Type B pancreatic cell (in vitro differentiated cells): ENCODE measurements at regions not wholly inside any gene's neighbourhood (a gene's known extent, or its start where the extent isn't known, plus 50 kb on each side); places are given as distances from the start of the nearest gene placed in this dataset.

Experiments
- DNase-seq: peaks from one replicate; pipeline ENCODE4 v3.0.0; 2021; ENCODE audit warnings: mixed read lengths; ENCODE audit not compliant: unreplicated experiment; ENCODE audit errors: extremely low spot score
- H3K27ac Mint-ChIP-seq: 2 replicates; pipeline ENCODE4 v1.8.0; 2021; ENCODE audit warnings: mild to moderate bottlenecking, mixed read lengths
- H3K27me3 Mint-ChIP-seq: 2 replicates; pipeline ENCODE4 v1.8.0; 2021; ENCODE audit warnings: mixed read lengths
- H3K36me3 Mint-ChIP-seq: 2 replicates; pipeline ENCODE4 v1.8.0; 2021; ENCODE audit warnings: mixed read lengths
- H3K4me1 Mint-ChIP-seq: one replicate; pipeline ENCODE4 v1.8.0; 2021; ENCODE audit warnings: mixed read lengths; ENCODE audit not compliant: unreplicated experiment
- H3K4me3 Mint-ChIP-seq: 2 replicates; pipeline ENCODE4 v1.8.0; 2021; ENCODE audit warnings: mild to moderate bottlenecking, mixed read lengths
- H3K9me3 Mint-ChIP-seq: 2 replicates; pipeline ENCODE4 v1.8.0; 2021; ENCODE audit warnings: mixed read lengths
- CTCF ChIP-seq: fragments of 200-600 bp; sonication (generic); conservative IDR thresholded peaks from 2 replicates; pipeline ENCODE4 v1.5.0; 2021; ENCODE audit warnings: antibody characterized with exemption, mild to moderate bottlenecking

GRCh38 chr4:42265782-42266602 lies 113.5 kb upstream of the BEND4 start:
- Mint-ChIP-seq H3K27ac (no peak overlapping the region), H3K4me1 (no peaks in the 10 kb centered on the region), H3K9me3 (peaks cover 5% of the 10 kb centered on the region), H3K4me3 (no peak overlapping the region), H3K36me3 (no peaks in the 10 kb centered on the region), H3K27me3 (no peaks in the 10 kb centered on the region)
- no peak for TF ChIP-seq CTCF
- DNase-seq = no peak

- H3K4me3 Mint-ChIP-seq = no peak overlapping the region
- peaks cover 5% of the 10 kb centered on the region for H3K9me3 Mint-ChIP-seq
- no peaks in the 10 kb centered on the region for H3K4me1 Mint-ChIP-seq
- H3K27ac Mint-ChIP-seq = no peak overlapping the region
- H3K27me3 Mint-ChIP-seq = no peaks in the 10 kb centered on the region
- H3K36me3 Mint-ChIP-seq = no peaks in the 10 kb centered on the region
- no peak for TF ChIP-seq CTCF
- DNase-seq = no peak
Observed at GRCh38 chr4:42267724-42268123, 115.3 kb upstream of the BEND4 start.

- H3K4me3 Mint-ChIP-seq = no peak overlapping the region
- H3K27me3 Mint-ChIP-seq = no peaks in the 10 kb centered on the region
- no peaks in the 10 kb centered on the region for H3K36me3 Mint-ChIP-seq
- no peak for DNase-seq
- peaks cover 5% of the 10 kb centered on the region for H3K9me3 Mint-ChIP-seq
- no peak for TF ChIP-seq CTCF
- no peak overlapping the region for H3K27ac Mint-ChIP-seq
- no peaks in the 10 kb centered on the region for H3K4me1 Mint-ChIP-seq
Observed at GRCh38 chr4:42268824-42269223, 116.4 kb upstream of the BEND4 start.

- Mint-ChIP-seq H3K27ac (no peak overlapping the region), H3K4me3 (no peak overlapping the region), H3K9me3 (peaks cover 5% of the 10 kb centered on the region), H3K36me3 (no peaks in the 10 kb centered on the region), H3K4me1 (no peaks in the 10 kb centered on the region), H3K27me3 (no peaks in the 10 kb centered on the region)
- DNase-seq = no peak
- TF ChIP-seq CTCF = no peak
Observed at GRCh38 chr4:42271096-42271495, 118.6 kb upstream of the BEND4 start.

GRCh38 chr4:42277291-42277690 lies 120.0 kb upstream of the SHISA3 start:
- no peaks in the 10 kb centered on the region for H3K9me3 Mint-ChIP-seq
- peaks cover 10% of the 10 kb centered on the region for H3K4me1 Mint-ChIP-seq
- H3K27me3 Mint-ChIP-seq = peaks cover 9% of the 10 kb centered on the region
- no peaks in the 10 kb centered on the region for H3K36me3 Mint-ChIP-seq
- TF ChIP-seq CTCF = no peak
- DNase-seq = no peak
- H3K27ac Mint-ChIP-seq = no peak overlapping the region
- H3K4me3 Mint-ChIP-seq = no peak overlapping the region
